Astrocyte (in vitro differentiated cells and primary cell): ENCODE measurements at regions not wholly inside any gene's neighbourhood (a gene's known extent, or its start where the extent isn't known, plus 50 kb on each side); places are given as distances from the start of the nearest gene placed in this dataset.

ENCODE experiments used
- DNase-seq: peaks from one replicate; pipeline ENCODE4 v3.0.0-alpha.2; 2010; ENCODE audit warnings: low read depth
- FAIRE-seq: peaks from 2 replicates; lab custom pipeline; 2011; peaks lifted over from hg19 to GRCh38; lab: Jason Lieb, UNC
- H2AFZ ChIP-seq: 2 replicates; pipeline ENCODE4 v1.6.0; 2012; ENCODE audit warnings: low read depth, low read length, inconsistent platforms
- H3K27ac ChIP-seq: 2 replicates; pipeline ENCODE4 v1.5.1; 2011; ENCODE audit warnings: low read depth, low read length, inconsistent platforms
- H3K27me3 ChIP-seq: 2 replicates; pipeline ENCODE4 v1.6.0; 2011; ENCODE audit warnings: low read length, inconsistent platforms; ENCODE audit not compliant: insufficient read depth
- H3K36me3 ChIP-seq: 2 replicates; pipeline ENCODE4 v1.5.1; 2011; ENCODE audit warnings: low read length, inconsistent platforms; ENCODE audit not compliant: insufficient read depth
- H3K4me1 ChIP-seq: 2 replicates; pipeline ENCODE4 v1.5.1; 2011; ENCODE audit warnings: low read length, inconsistent platforms; ENCODE audit not compliant: insufficient read depth
- H3K4me2 ChIP-seq: 2 replicates; pipeline ENCODE4 v1.6.0; 2012; ENCODE audit warnings: low read length, inconsistent platforms
- H3K4me3 ChIP-seq: 2 replicates; pipeline ENCODE4 v1.5.1; 2011; ENCODE audit warnings: low read depth, mild to moderate bottlenecking, low read length, inconsistent platforms; ENCODE audit not compliant: insufficient read depth
- H3K79me2 ChIP-seq: 2 replicates; pipeline ENCODE4 v1.6.0; 2012; ENCODE audit warnings: mild to moderate bottlenecking, low read length, inconsistent platforms; ENCODE audit not compliant: insufficient read depth
- H3K9ac ChIP-seq: 2 replicates; pipeline ENCODE4 v1.6.0; 2012; ENCODE audit warnings: mild to moderate bottlenecking, low read length, inconsistent platforms
- H3K9me3 ChIP-seq: 2 replicates; pipeline ENCODE4 v1.5.1; 2012; ENCODE audit warnings: low read depth, mild to moderate bottlenecking, low read length, inconsistent platforms; ENCODE audit not compliant: insufficient read depth
- H4K20me1 ChIP-seq: 2 replicates; pipeline ENCODE4 v1.6.0; 2012; ENCODE audit warnings: low read length, inconsistent platforms; ENCODE audit not compliant: insufficient read depth
- H3K27ac Mint-ChIP-seq: one replicate; pipeline ENCODE4 v1.8.0; 2021; ENCODE audit warnings: mild to moderate bottlenecking, mixed read lengths; ENCODE audit not compliant: unreplicated experiment
- H3K27me3 Mint-ChIP-seq: one replicate; pipeline ENCODE4 v1.8.0; 2021; ENCODE audit warnings: low read depth, mixed read lengths; ENCODE audit not compliant: unreplicated experiment
- H3K36me3 Mint-ChIP-seq: one replicate; pipeline ENCODE4 v1.8.0; 2021; ENCODE audit warnings: low read depth, mixed read lengths; ENCODE audit not compliant: unreplicated experiment
- H3K4me1 Mint-ChIP-seq: one replicate; pipeline ENCODE4 v1.8.0; 2021; ENCODE audit warnings: low read depth, mixed read lengths; ENCODE audit not compliant: unreplicated experiment
- H3K4me3 Mint-ChIP-seq: one replicate; pipeline ENCODE4 v1.8.0; 2021; ENCODE audit warnings: mild to moderate bottlenecking, moderate library complexity, mixed read lengths; ENCODE audit not compliant: unreplicated experiment
- H3K9me3 Mint-ChIP-seq: one replicate; pipeline ENCODE4 v1.8.0; 2021; ENCODE audit warnings: mild to moderate bottlenecking, mixed read lengths; ENCODE audit not compliant: unreplicated experiment
- CTCF ChIP-seq: IDR thresholded peaks from 2 replicates; pipeline ENCODE4 v1.5.1; 2011; ENCODE audit warnings: low read depth, mild to moderate bottlenecking, inconsistent platforms, low read length, moderate library complexity; ENCODE audit not compliant: insufficient read depth
- EZH2 ChIP-seq: IDR thresholded peaks from 2 replicates; pipeline ENCODE4 v1.6.1; 2012; ENCODE audit warnings: mild to moderate bottlenecking, low read length, inconsistent platforms; ENCODE audit not compliant: insufficient read depth

GRCh38 chr10:33773886-33774480 lies 439.5 kb upstream of the NRP1 start:
- H3K4me1 Mint-ChIP-seq, result peaks cover 4% of the 10 kb centered on the region
- H3K79me2 ChIP-seq, result no peaks in the 10 kb centered on the region
- no peak overlapping the region for H3K27ac ChIP-seq
- no peaks in the 10 kb centered on the region for H3K27me3 ChIP-seq
- no peak overlapping the region for H3K4me2 ChIP-seq
- FAIRE-seq, result no peak
- H4K20me1 ChIP-seq, result no peaks in the 10 kb centered on the region
- peaks cover 4% of the 10 kb centered on the region for H3K4me1 ChIP-seq
- no peak for TF ChIP-seq CTCF
- no peak for TF ChIP-seq EZH2
- peaks cover 6% of the 10 kb centered on the region for H3K27me3 Mint-ChIP-seq
- H3K36me3 ChIP-seq, result no peaks in the 10 kb centered on the region
- no peak overlapping the region for H3K27ac Mint-ChIP-seq
- H3K9me3 Mint-ChIP-seq, result no peaks in the 10 kb centered on the region
- DNase-seq, result no peak
- H2AFZ ChIP-seq, result no peak overlapping the region
- H3K36me3 Mint-ChIP-seq, result no peaks in the 10 kb centered on the region
- no peak overlapping the region for H3K4me3 Mint-ChIP-seq
- H3K9me3 ChIP-seq, result no peaks in the 10 kb centered on the region
- no peak overlapping the region for H3K9ac ChIP-seq
- H3K4me3 ChIP-seq, result no peak overlapping the region

- H3K4me3 ChIP-seq, result no peak overlapping the region
- TF ChIP-seq EZH2, result no peak
- no peak for TF ChIP-seq CTCF
- no peaks in the 10 kb centered on the region for H3K36me3 Mint-ChIP-seq
Measured at GRCh38 chr10:33773253-33773573, 438.7 kb upstream of the NRP1 start.

More at GRCh38 chr10:33773253-33773573, 438.7 kb upstream of the NRP1 start:
- Mint-ChIP-seq H3K27ac (no peak overlapping the region), H3K4me3 (no peak overlapping the region), H3K27me3 (peaks cover 6% of the 10 kb centered on the region), H3K4me1 (peaks cover 4% of the 10 kb centered on the region), H3K9me3 (no peaks in the 10 kb centered on the region)
- H2AFZ ChIP-seq, result peak overlapping the region; percentile 15
- peaks cover 4% of the 10 kb centered on the region for H3K4me1 ChIP-seq
- H4K20me1 ChIP-seq, result no peaks in the 10 kb centered on the region
- no peaks in the 10 kb centered on the region for H3K36me3 ChIP-seq
- FAIRE-seq, result no peak
- peak; percentile 42 for DNase-seq
- H3K27ac ChIP-seq, result no peak overlapping the region
- no peaks in the 10 kb centered on the region for H3K9me3 ChIP-seq
- H3K27me3 ChIP-seq, result no peaks in the 10 kb centered on the region
- peak overlapping the region; percentile 70 for H3K4me2 ChIP-seq
- no peaks in the 10 kb centered on the region for H3K79me2 ChIP-seq
- no peak overlapping the region for H3K9ac ChIP-seq
